Astrocyte (in vitro differentiated cells and primary cell): ENCODE measurements at regions not wholly inside any gene's neighbourhood (a gene's known extent, or its start where the extent isn't known, plus 50 kb on each side); places are given as distances from the start of the nearest gene placed in this dataset.

Source experiments
- DNase-seq: peaks from one replicate; pipeline ENCODE4 v3.0.0-alpha.2; 2010; ENCODE audit warnings: low read depth
- FAIRE-seq: peaks from 2 replicates; lab custom pipeline; 2011; peaks lifted over from hg19 to GRCh38; lab: Jason Lieb, UNC
- H2AFZ ChIP-seq: 2 replicates; pipeline ENCODE4 v1.6.0; 2012; ENCODE audit warnings: low read depth, low read length, inconsistent platforms
- H3K27ac ChIP-seq: 2 replicates; pipeline ENCODE4 v1.5.1; 2011; ENCODE audit warnings: low read depth, low read length, inconsistent platforms
- H3K27me3 ChIP-seq: 2 replicates; pipeline ENCODE4 v1.6.0; 2011; ENCODE audit warnings: low read length, inconsistent platforms; ENCODE audit not compliant: insufficient read depth
- H3K36me3 ChIP-seq: 2 replicates; pipeline ENCODE4 v1.5.1; 2011; ENCODE audit warnings: low read length, inconsistent platforms; ENCODE audit not compliant: insufficient read depth
- H3K4me1 ChIP-seq: 2 replicates; pipeline ENCODE4 v1.5.1; 2011; ENCODE audit warnings: low read length, inconsistent platforms; ENCODE audit not compliant: insufficient read depth
- H3K4me2 ChIP-seq: 2 replicates; pipeline ENCODE4 v1.6.0; 2012; ENCODE audit warnings: low read length, inconsistent platforms
- H3K4me3 ChIP-seq: 2 replicates; pipeline ENCODE4 v1.5.1; 2011; ENCODE audit warnings: low read depth, mild to moderate bottlenecking, low read length, inconsistent platforms; ENCODE audit not compliant: insufficient read depth
- H3K79me2 ChIP-seq: 2 replicates; pipeline ENCODE4 v1.6.0; 2012; ENCODE audit warnings: mild to moderate bottlenecking, low read length, inconsistent platforms; ENCODE audit not compliant: insufficient read depth
- H3K9ac ChIP-seq: 2 replicates; pipeline ENCODE4 v1.6.0; 2012; ENCODE audit warnings: mild to moderate bottlenecking, low read length, inconsistent platforms
- H3K9me3 ChIP-seq: 2 replicates; pipeline ENCODE4 v1.5.1; 2012; ENCODE audit warnings: low read depth, mild to moderate bottlenecking, low read length, inconsistent platforms; ENCODE audit not compliant: insufficient read depth
- H4K20me1 ChIP-seq: 2 replicates; pipeline ENCODE4 v1.6.0; 2012; ENCODE audit warnings: low read length, inconsistent platforms; ENCODE audit not compliant: insufficient read depth
- H3K27ac Mint-ChIP-seq: one replicate; pipeline ENCODE4 v1.8.0; 2021; ENCODE audit warnings: mild to moderate bottlenecking, mixed read lengths; ENCODE audit not compliant: unreplicated experiment
- H3K27me3 Mint-ChIP-seq: one replicate; pipeline ENCODE4 v1.8.0; 2021; ENCODE audit warnings: low read depth, mixed read lengths; ENCODE audit not compliant: unreplicated experiment
- H3K36me3 Mint-ChIP-seq: one replicate; pipeline ENCODE4 v1.8.0; 2021; ENCODE audit warnings: low read depth, mixed read lengths; ENCODE audit not compliant: unreplicated experiment
- H3K4me1 Mint-ChIP-seq: one replicate; pipeline ENCODE4 v1.8.0; 2021; ENCODE audit warnings: low read depth, mixed read lengths; ENCODE audit not compliant: unreplicated experiment
- H3K4me3 Mint-ChIP-seq: one replicate; pipeline ENCODE4 v1.8.0; 2021; ENCODE audit warnings: mild to moderate bottlenecking, moderate library complexity, mixed read lengths; ENCODE audit not compliant: unreplicated experiment
- H3K9me3 Mint-ChIP-seq: one replicate; pipeline ENCODE4 v1.8.0; 2021; ENCODE audit warnings: mild to moderate bottlenecking, mixed read lengths; ENCODE audit not compliant: unreplicated experiment
- CTCF ChIP-seq: IDR thresholded peaks from 2 replicates; pipeline ENCODE4 v1.5.1; 2011; ENCODE audit warnings: low read depth, mild to moderate bottlenecking, inconsistent platforms, low read length, moderate library complexity; ENCODE audit not compliant: insufficient read depth
- EZH2 ChIP-seq: IDR thresholded peaks from 2 replicates; pipeline ENCODE4 v1.6.1; 2012; ENCODE audit warnings: mild to moderate bottlenecking, low read length, inconsistent platforms; ENCODE audit not compliant: insufficient read depth

DNA sequence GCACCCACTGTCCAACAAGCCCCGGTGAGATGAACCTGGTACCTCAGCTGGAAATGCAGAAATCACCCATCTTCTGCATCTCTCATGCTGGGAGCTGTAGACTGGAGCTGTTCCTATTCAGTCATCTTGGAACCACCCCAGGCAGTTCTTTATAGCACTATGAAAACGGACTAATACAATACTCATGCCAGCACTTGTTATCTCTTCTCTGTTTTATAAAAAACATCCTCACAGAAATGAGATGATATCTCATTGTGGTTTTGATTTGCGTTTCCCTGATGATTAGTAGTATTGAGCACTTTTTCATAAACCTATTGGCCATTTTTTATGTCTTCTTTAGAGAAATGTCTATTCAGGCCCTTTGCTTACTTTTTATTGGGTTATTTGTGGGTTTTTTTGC, 156.2 kb upstream of the ARPP21 start:
- no peak for TF ChIP-seq EZH2
- TF ChIP-seq CTCF = no peak
- FAIRE-seq = no peak
- no peak overlapping the region for H3K27ac Mint-ChIP-seq

GRCh38 chr3:35484929-35485530, 154.3 kb upstream of the ARPP21 start:
- no peaks in the 10 kb centered on the region for H3K36me3 Mint-ChIP-seq
- peaks cover 3% of the 10 kb centered on the region for H3K9me3 Mint-ChIP-seq
- peaks cover 1% of the 10 kb centered on the region for H3K4me1 Mint-ChIP-seq
- Histone ChIP-seq H4K20me1 (no peaks in the 10 kb centered on the region), H3K9me3 (no peaks in the 10 kb centered on the region), H3K36me3 (no peaks in the 10 kb centered on the region), H3K27me3 (no peaks in the 10 kb centered on the region), H3K4me3 (no peak overlapping the region), H3K79me2 (no peaks in the 10 kb centered on the region), H2AFZ (no peak overlapping the region), H3K27ac (no peak overlapping the region), H3K4me2 (no peak overlapping the region), H3K9ac (no peak overlapping the region), H3K4me1 (no peaks in the 10 kb centered on the region)
- H3K4me3 Mint-ChIP-seq = no peak overlapping the region
- DNase-seq = no peak
- no peak overlapping the region for H3K27ac Mint-ChIP-seq
- FAIRE-seq = no peak
- H3K27me3 Mint-ChIP-seq = no peaks in the 10 kb centered on the region
- TF ChIP-seq CTCF (no peak), EZH2 (no peak)

More for the DNA sequence above, 156.2 kb upstream of the ARPP21 start:
- no peak overlapping the region for H2AFZ ChIP-seq
- H3K9ac ChIP-seq = no peak overlapping the region
- H3K27ac ChIP-seq = no peak overlapping the region
- no peaks in the 10 kb centered on the region for H3K36me3 ChIP-seq
- no peak for DNase-seq
- Mint-ChIP-seq H3K9me3 (peaks cover 3% of the 10 kb centered on the region), H3K4me3 (no peak overlapping the region), H3K27me3 (no peaks in the 10 kb centered on the region), H3K36me3 (no peaks in the 10 kb centered on the region), H3K4me1 (peaks cover 1% of the 10 kb centered on the region)
- no peaks in the 10 kb centered on the region for H3K4me1 ChIP-seq
- H3K4me3 ChIP-seq = no peak overlapping the region
- no peaks in the 10 kb centered on the region for H3K27me3 ChIP-seq
- H4K20me1 ChIP-seq = no peaks in the 10 kb centered on the region
- H3K4me2 ChIP-seq = no peak overlapping the region
- no peaks in the 10 kb centered on the region for H3K79me2 ChIP-seq
- no peaks in the 10 kb centered on the region for H3K9me3 ChIP-seq

DNA sequence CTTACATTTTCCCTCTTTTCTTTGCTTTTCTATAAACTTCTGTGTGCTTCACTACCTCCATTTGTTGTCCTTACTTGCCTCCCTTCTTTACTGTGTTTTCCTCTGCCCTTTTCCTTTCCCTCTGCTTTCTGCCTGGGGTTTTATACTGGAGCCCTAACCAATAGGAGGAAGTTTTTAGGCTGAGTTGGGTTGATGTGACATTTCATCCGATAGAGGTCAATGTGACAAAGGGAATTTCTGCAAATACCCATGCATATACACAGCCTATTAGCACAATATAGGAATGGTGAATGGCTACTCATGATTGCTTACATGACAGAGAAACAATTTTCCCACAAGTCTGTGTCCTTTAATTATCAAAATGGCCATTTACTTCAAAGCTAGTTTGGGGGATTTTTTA, 153.0 kb upstream of the ARPP21 start:
- Mint-ChIP-seq H3K27me3 (no peaks in the 10 kb centered on the region), H3K27ac (no peak overlapping the region), H3K4me1 (peaks cover 1% of the 10 kb centered on the region), H3K9me3 (peaks cover 3% of the 10 kb centered on the region), H3K36me3 (no peaks in the 10 kb centered on the region), H3K4me3 (no peak overlapping the region)
- Histone ChIP-seq H3K4me2 (no peak overlapping the region), H4K20me1 (no peaks in the 10 kb centered on the region), H3K36me3 (no peaks in the 10 kb centered on the region), H3K79me2 (no peaks in the 10 kb centered on the region), H3K4me3 (no peak overlapping the region), H2AFZ (no peak overlapping the region), H3K4me1 (no peaks in the 10 kb centered on the region), H3K9ac (no peak overlapping the region), H3K27me3 (no peaks in the 10 kb centered on the region), H3K27ac (no peak overlapping the region), H3K9me3 (no peaks in the 10 kb centered on the region)
- no peak for FAIRE-seq
- no peak for DNase-seq
- no peak for TF ChIP-seq CTCF
- no peak for TF ChIP-seq EZH2
